HG02571 (cell line): ENCODE measurements at regions not wholly inside any gene's neighbourhood (a gene's known extent, or its start where the extent isn't known, plus 50 kb on each side); places are given as distances from the start of the nearest gene placed in this dataset.
"Not testable (repeated sequence)": the region's sequence is repeated elsewhere in the genome, so short reads cannot be mapped to it uniquely, and the experiment has no call there.

Experiments used
- ATAC-seq: cut with Tn5 transposase; IDR thresholded peaks from one replicate; pipeline ENCODE4 v1.9.1; 2021; ENCODE audit warnings: mild to moderate bottlenecking, moderate library complexity; ENCODE audit not compliant: unreplicated experiment

GRCh38 chr12:66768293-66768692 is 89.4 kb upstream of the GRIP1 start:
- ATAC-seq: no peak

GRCh38 chr12:66774929-66775328 is 96.1 kb upstream of the GRIP1 start:
- no peak for ATAC-seq

DNA sequence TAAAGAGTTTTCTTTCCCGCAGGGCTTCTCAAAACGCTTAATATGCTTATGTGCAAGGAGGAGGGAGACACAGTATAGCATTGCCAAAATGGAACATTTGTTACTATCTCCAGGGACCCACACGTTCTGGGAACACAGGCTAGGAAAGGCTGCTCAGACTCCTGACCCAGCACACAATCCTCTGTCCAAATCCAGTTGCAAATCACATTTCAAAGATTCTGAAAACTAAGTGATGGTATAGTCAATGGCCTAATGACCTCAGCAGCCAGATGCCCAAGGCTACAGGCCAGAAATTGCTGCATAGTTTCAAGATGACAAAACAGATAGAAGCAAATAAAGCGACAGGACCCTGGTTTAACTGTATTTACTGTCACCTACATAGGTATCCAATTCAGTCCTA is 97.0 kb upstream of the GRIP1 start:
- ATAC-seq: no peak

DNA sequence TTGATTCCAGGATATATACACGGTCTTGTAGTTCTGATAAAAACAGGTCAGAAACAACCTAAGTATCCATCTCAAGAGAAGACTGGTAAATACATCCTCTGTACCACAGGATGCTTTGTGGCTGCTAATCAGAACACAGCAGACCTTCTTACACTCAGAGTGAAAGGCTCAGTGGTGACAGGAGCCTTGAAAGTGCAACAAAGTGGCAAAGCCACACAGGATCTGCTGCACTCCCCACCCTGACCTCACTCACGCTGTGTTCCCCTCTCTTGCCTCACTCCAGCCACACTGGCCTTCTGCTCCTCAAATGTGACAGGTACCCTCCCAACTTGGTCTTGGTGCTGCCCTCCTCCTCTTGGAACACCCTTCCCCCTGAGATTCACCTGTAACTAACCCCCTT is 98.1 kb upstream of the GRIP1 start:
- peak; percentile 61 for ATAC-seq

- ATAC-seq: no peak
Measured at GRCh38 chr12:66779466-66779865, 100.6 kb upstream of the GRIP1 start.

- ATAC-seq: no peak
Measured at GRCh38 chr12:66786531-66787308, 107.8 kb upstream of the GRIP1 start.

DNA sequence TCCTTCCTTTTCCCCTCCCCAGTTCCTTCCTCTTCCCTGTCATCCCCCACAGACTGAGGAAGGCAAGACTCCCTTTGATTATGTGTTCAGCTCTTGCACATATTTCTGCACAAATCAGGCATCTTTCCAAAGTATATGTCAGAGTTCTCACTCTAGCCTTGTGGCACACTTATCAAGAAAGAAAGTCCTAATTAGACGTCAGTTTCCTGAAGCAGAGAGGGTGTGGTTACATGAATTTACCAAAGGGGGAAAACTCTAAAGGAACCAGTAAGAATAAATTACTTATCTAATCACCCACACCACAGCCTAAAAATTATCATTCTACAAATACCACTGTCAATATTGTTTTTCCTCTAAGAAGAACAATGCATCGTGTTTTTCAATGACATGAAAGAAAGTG is 120.7 kb upstream of the GRIP1 start:
- no peak for ATAC-seq

DNA sequence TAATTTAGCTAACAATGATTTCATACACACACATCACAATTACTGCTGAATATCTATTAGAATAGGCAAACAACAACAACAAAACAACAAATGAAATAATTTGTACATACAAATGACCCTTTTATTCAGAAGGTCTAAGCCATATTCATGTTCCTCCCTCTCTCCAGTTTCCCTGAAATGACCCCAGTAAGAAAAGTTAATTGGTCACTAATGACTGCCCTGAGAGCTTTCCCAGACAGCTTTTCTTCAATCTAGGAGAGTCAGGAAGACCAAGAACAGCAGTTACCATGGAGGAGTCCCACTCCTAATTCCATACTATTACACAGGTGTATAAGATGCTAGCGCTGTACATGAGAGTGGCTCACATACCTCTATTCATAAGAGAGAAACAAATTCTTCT is 121.2 kb upstream of the GRIP1 start:
- ATAC-seq: no peak

DNA sequence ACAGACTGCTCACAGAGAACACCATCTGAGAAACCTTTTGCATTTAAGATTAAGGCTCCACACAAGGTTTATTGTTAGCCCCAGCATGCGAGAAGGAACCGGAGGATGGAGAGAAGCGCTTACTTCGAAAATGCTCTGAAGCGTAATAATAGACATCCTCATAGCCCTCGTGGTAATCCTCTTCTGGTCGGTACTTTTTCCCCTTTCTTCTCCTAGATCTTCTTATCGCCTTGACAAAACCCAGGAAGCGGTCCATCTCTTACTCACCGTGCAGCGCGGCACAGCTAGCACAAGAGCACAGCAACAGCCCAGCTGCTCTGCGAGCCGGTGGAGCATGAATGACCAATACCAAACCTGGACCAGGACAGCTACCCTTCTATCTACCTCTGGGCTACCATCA is 125.1 kb upstream of the GRIP1 start:
- no peak for ATAC-seq

DNA sequence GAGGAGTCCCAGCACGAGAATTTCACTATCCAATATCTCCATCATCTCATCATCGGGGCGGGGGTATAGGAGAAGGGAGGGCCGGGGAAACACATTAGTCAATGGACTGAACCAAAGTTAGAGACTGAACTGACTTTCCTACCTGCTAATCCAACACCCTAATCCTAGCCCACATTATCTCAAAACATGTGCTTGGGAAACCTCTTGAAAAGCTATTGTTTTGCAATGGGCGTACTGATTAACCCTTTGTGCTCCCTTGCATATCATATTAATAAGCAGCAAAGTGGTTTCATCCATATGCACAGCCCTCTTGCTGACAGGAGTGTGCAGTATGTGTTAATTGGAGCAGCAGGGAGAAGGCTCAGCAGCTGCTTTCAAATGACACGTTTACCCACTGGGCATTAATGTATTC is 125.7 kb upstream of the GRIP1 start:
- no peak for ATAC-seq

- no peak for ATAC-seq
Measured at GRCh38 chr12:66808606-66809005, 129.7 kb upstream of the GRIP1 start.

GRCh38 chr12:66813137-66813892 is 134.4 kb upstream of the GRIP1 start:
- no peak for ATAC-seq

GRCh38 chr12:66819587-66819986 is 140.7 kb upstream of the GRIP1 start:
- no peak for ATAC-seq

GRCh38 chr12:66822961-66823360 is 144.1 kb upstream of the GRIP1 start:
- ATAC-seq: no peak

DNA sequence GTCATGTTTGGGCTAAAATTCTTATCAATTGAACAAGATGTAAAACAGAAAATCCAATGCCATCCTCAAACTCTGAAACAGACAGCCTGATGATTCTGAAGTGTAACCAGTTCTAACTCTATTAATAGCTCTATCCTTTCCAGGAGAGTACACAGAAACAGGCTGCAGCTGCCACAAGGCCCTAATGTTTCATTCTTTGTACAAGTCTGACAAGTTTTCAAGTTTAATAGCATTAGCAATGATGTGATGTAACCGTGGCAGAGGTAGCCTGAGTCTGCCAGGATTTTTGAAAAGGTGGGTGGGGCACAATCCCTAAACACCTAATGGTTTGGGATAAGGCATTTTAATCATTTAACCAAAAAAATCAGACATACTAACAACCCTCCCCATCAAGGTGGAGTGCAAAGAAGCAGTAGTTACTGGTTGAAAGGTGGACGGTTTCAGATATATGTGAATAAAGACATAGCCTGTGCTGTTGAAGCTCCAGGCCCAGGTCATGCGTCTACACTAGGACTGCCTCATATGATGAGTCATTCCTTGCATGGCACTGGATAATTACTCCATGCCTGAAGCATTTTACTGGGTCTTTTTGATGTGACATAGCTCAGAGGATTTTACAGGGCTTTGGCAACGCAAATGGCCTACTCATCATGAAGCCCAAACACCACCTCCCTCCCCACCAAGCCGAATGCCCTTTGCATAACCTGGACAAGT is 145.1 kb upstream of the GRIP1 start:
- ATAC-seq: no peak

GRCh38 chr12:66825921-66826320 is 147.0 kb upstream of the GRIP1 start:
- not testable (repeated sequence) for ATAC-seq

- ATAC-seq: no peak
Measured at GRCh38 chr12:66829660-66830325, 150.9 kb upstream of the GRIP1 start.

DNA sequence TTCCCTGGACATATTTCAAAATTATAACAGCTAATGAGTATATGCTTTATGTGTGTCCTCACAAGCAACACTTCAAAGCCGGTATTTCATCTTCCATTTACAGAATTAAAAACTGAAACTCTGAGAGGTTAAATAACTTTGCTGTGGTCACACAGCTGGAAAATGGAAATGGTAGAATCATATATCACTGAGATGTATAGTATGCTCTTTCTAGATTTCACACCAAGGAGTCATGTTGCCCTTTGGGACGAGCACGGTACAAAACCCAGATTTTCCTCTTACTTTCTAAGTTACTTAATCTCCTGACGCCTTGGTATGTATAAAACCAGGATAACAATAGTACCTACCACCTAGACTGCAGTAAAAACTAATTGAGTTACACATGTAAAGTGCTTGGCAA is 152.6 kb upstream of the GRIP1 start:
- ATAC-seq: no peak

DNA sequence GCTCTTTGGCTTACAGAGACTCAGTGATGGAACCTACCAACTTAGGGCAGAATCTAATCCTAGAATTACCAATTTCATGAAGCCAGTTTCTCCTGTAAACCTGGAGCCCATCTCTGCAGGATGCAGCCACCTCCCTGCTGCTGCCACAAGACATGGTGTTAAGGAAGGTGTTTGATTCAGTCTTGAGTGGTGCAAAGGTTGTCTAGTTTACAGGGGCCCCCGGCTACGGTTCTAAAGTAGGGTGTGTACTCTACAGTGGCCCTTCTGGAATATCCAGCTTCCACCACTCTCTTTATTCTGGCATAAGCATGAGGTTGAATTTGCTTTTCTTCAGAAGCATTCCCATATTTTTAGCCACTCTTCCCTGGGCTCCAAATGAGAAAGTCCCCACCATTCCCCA is 154.1 kb upstream of the GRIP1 start:
- ATAC-seq: no peak

- no peak for ATAC-seq
Measured at GRCh38 chr12:66836623-66837310, 157.9 kb upstream of the GRIP1 start.

DNA sequence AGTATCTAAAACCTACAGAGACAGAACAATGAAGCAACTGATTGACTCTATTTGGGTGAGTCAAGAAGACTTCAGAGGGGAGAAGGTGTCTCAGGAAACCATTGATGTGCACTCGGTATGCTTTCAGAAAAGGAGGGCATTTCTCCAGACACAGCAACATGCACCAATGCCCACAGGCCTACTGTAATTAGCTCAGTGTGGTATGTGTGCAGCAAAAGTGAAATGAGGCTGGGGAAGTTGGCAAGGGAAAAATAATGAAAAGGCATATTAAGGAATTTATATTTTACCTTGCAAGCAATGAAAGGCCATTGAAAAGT is 158.4 kb upstream of the GRIP1 start:
- no peak for ATAC-seq
